Vagina (tissue), 2 donors: ENCODE measurements at regions not wholly inside any gene's neighbourhood (a gene's known extent, or its start where the extent isn't known, plus 50 kb on each side); places are given as distances from the start of the nearest gene placed in this dataset.

Source experiments
- POLR2A ChIP-seq, 2 donors: fragments of 450-650 bp; IDR thresholded peaks; one replicate each; pipeline ENCODE4 v1.6.1; 2017; ENCODE audit warnings: antibody characterized with exemption in 2 of 2, mild to moderate bottlenecking in 2 of 2, moderate library complexity in 2 of 2
- POLR2AphosphoS5 ChIP-seq, 2 donors: sonication (generic); formaldehyde crosslinking; IDR thresholded peaks; one replicate each; pipeline ENCODE4 v1.9.0; 2017; ENCODE audit warnings: antibody characterized with exemption in 2 of 2, mild to moderate bottlenecking in 2 of 2, low read depth in 1 of 2; ENCODE audit not compliant: insufficient read depth in 1 of 2
- TF ChIP-seq, protein P1 (sequence below), 3 experiments: fragments of 450-650 bp in 2 of 3; fragments of 200-600 bp in 1 of 3; sonication (generic) in 1 of 3; IDR thresholded peaks; one replicate each; pipeline ENCODE4 v1.5.1; 2017 to 2019; ENCODE audit warnings: antibody characterized with exemption in 3 of 3, mild to moderate bottlenecking in 2 of 3, moderate library complexity in 2 of 3

GRCh38 chr20:40931410-40932044 is 97.1 kb upstream of the TOP1 start:
- TF ChIP-seq, protein P1, sequence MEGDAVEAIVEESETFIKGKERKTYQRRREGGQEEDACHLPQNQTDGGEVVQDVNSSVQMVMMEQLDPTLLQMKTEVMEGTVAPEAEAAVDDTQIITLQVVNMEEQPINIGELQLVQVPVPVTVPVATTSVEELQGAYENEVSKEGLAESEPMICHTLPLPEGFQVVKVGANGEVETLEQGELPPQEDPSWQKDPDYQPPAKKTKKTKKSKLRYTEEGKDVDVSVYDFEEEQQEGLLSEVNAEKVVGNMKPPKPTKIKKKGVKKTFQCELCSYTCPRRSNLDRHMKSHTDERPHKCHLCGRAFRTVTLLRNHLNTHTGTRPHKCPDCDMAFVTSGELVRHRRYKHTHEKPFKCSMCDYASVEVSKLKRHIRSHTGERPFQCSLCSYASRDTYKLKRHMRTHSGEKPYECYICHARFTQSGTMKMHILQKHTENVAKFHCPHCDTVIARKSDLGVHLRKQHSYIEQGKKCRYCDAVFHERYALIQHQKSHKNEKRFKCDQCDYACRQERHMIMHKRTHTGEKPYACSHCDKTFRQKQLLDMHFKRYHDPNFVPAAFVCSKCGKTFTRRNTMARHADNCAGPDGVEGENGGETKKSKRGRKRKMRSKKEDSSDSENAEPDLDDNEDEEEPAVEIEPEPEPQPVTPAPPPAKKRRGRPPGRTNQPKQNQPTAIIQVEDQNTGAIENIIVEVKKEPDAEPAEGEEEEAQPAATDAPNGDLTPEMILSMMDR (IDR thresholded peaks at IDR 0.05) = no peak
- TF ChIP-seq POLR2AphosphoS5 (IDR thresholded peaks at IDR 0.05; ENCODE audit: insufficient read depth in 1 of 2, low read depth in 1 of 2) (no peak), POLR2A (IDR thresholded peaks at IDR 0.05) (no peak)
